GM12878 (cell line): ENCODE measurements at regions not wholly inside any gene's neighbourhood (a gene's known extent, or its start where the extent isn't known, plus 50 kb on each side); places are given as distances from the start of the nearest gene placed in this dataset.

Experiments used
- ATAC-seq: fragments of 200-7000 bp; cut with Tn5 transposase; 3 replicates; pipeline ENCODE4 v1.9.1; 2020; ENCODE audit warnings: mild to moderate bottlenecking, moderate library complexity
- BruUV-seq: library from RNA; stranded (reverse); fragments of 400-500 nt; replicated peaks from 2 replicates; lab custom pipeline; 2021; lab: Mats Ljungman, UMichigan
- CTCF ChIA-PET: fragments of 300-600 bp; sonication (Branson Sonifier 250); formaldehyde crosslinking; extraction: SDS; loops from one replicate; lab custom pipeline; 2021; ENCODE audit warnings: inconsistent platforms; lab: Yijun Ruan, JAX
- POLR2A ChIA-PET: fragments of 350-600 bp; formaldehyde crosslinking; extraction: SDS; loops from one replicate; lab custom pipeline; 2021; ENCODE audit warnings: inconsistent platforms; lab: Charles Lee
- RAD21 ChIA-PET: fragments of 300-600 bp; sonication (Branson Sonifier 250); formaldehyde crosslinking; loops from one replicate; lab custom pipeline; 2023; ENCODE audit warnings: antibody characterized with exemption; ENCODE audit not compliant: unreplicated experiment; lab: Charles Lee
- SMC1A ChIA-PET: fragments of 300-600 bp; sonication (Branson Sonifier 250); formaldehyde crosslinking; loops from one replicate; lab custom pipeline; 2023; ENCODE audit not compliant: unreplicated experiment, uncharacterized antibody; lab: Charles Lee
- DNase-seq: peaks from one replicate; pipeline ENCODE4 v3.0.0-alpha.2; 2011; ENCODE audit warnings: low read depth, low spot score
- FAIRE-seq: peaks from 3 replicates; lab custom pipeline; 2011; peaks lifted over from hg19 to GRCh38; lab: Jason Lieb, UNC
- H2AFZ ChIP-seq: 2 replicates; pipeline ENCODE4 v1.6.0; 2011; ENCODE audit warnings: low read depth, low read length, control low read depth; ENCODE audit not compliant: control insufficient read depth
- H3K27ac ChIP-seq: 2 replicates; pipeline ENCODE4 v1.5.1; 2011; ENCODE audit warnings: control low read depth; ENCODE audit not compliant: control insufficient read depth, insufficient read depth
- H3K27me3 ChIP-seq, 2 experiments: replicated peaks in 1 of 2; 2 replicates each; pipeline versions ENCODE4 v1.6.0 to v1.6.1; 2011; ENCODE audit warnings: low read length in 1 of 2; ENCODE audit not compliant: control insufficient read depth in 2 of 2, insufficient read depth in 2 of 2
- H3K36me3 ChIP-seq, 2 experiments: 2 replicates each; pipeline ENCODE4 v1.5.1; 2011; ENCODE audit warnings: low read length in 1 of 2; ENCODE audit not compliant: control insufficient read depth in 2 of 2, insufficient read depth in 2 of 2
- H3K4me1 ChIP-seq: 2 replicates; pipeline ENCODE4 v1.6.1; 2011; ENCODE audit warnings: mild to moderate bottlenecking, low read length, moderate library complexity, mixed read lengths; ENCODE audit not compliant: control insufficient read depth, insufficient read depth
- H3K4me2 ChIP-seq: 2 replicates; pipeline ENCODE4 v1.6.0; 2011; ENCODE audit warnings: control low read depth; ENCODE audit not compliant: control insufficient read depth, insufficient read depth
- H3K4me3 ChIP-seq: fragments of 200-600 bp; sonication (generic); 2 replicates; pipeline ENCODE4 v1.5.1; 2016
- H3K79me2 ChIP-seq: 2 replicates; pipeline ENCODE4 v1.6.0; 2011; ENCODE audit warnings: low read length; ENCODE audit not compliant: control insufficient read depth, insufficient read depth
- H3K9ac ChIP-seq: 2 replicates; pipeline ENCODE4 v1.8.0; 2011; ENCODE audit warnings: low read length, control low read depth, mixed read lengths; ENCODE audit not compliant: control insufficient read depth, insufficient read depth
- H3K9me3 ChIP-seq: replicated peaks from 3 replicates; pipeline ENCODE4 v1.5.1; 2011; ENCODE audit warnings: mild to moderate bottlenecking, low read length; ENCODE audit not compliant: control insufficient read depth, insufficient read depth
- H4K20me1 ChIP-seq: 2 replicates; pipeline ENCODE4 v1.6.0; 2011; ENCODE audit not compliant: control insufficient read depth, insufficient read depth
- ASH2L ChIP-seq: fragments of 300-600, 200-600 bp; sonication (generic); IDR thresholded peaks from 2 replicates; pipeline ENCODE4 v1.6.1; 2017; ENCODE audit warnings: low read depth, mild to moderate bottlenecking, borderline replicate concordance
- EGR1 ChIP-seq, 2 experiments: IDR thresholded peaks; 1 replicate in 1 of 2; 2 replicates in 1 of 2; pipeline ENCODE4 v1.6.1; 2011 to 2012; ENCODE audit warnings: low read depth in 2 of 2, low read length in 2 of 2, borderline replicate concordance in 1 of 2, mild to moderate bottlenecking in 1 of 2, moderate library complexity in 1 of 2
- HDAC6 ChIP-seq: fragments of 200-600 bp; sonication (generic); IDR thresholded peaks from one replicate; pipeline ENCODE4 v1.8.0; 2017; ENCODE audit warnings: antibody characterized with exemption; ENCODE audit not compliant: unreplicated experiment
- HDGF ChIP-seq: fragments of 450-650 bp; IDR thresholded peaks from 2 replicates; pipeline ENCODE4 v1.6.1; 2016; ENCODE audit warnings: antibody characterized with exemption
- IKZF1 ChIP-seq: fragments of 450-650 bp; conservative IDR thresholded peaks from 2 replicates; pipeline ENCODE4 v1.6.1; 2017; ENCODE audit warnings: antibody characterized with exemption, mild to moderate bottlenecking
- MYC ChIP-seq: IDR thresholded peaks from 2 replicates; pipeline ENCODE4 v1.6.1; 2011; ENCODE audit warnings: mild to moderate bottlenecking, low read length, moderate library complexity, inconsistent platforms; ENCODE audit not compliant: insufficient read depth, insufficient replicate concordance, insufficient read length, severe bottlenecking
- RB1 ChIP-seq: fragments of 450-650 bp; formaldehyde crosslinking; IDR thresholded peaks from 2 replicates; pipeline ENCODE4 v1.6.1; 2017; ENCODE audit warnings: mild to moderate bottlenecking, borderline replicate concordance
- SMARCA5 ChIP-seq: fragments of 450-650 bp; IDR thresholded peaks from 2 replicates; pipeline ENCODE4 v1.6.1; 2017; ENCODE audit warnings: mild to moderate bottlenecking
- SRF ChIP-seq, 2 experiments: IDR thresholded peaks; 2 replicates each; pipeline ENCODE4 v1.6.1; 2011; ENCODE audit warnings: low read depth in 2 of 2, low read length in 2 of 2, mild to moderate bottlenecking in 1 of 2, moderate library complexity in 1 of 2
- STAT1 ChIP-seq: fragments of 450-650 bp; conservative IDR thresholded peaks from 2 replicates; pipeline ENCODE4 v1.6.1; 2014; ENCODE audit warnings: antibody characterized with exemption, mild to moderate bottlenecking
- YBX1 ChIP-seq: fragments of 450-650 bp; IDR thresholded peaks from 2 replicates; pipeline ENCODE4 v1.6.1; 2016; ENCODE audit warnings: antibody characterized with exemption
- YY1 ChIP-seq: IDR thresholded peaks from 2 replicates; pipeline ENCODE4 v1.6.1; 2011; ENCODE audit warnings: low read depth, mild to moderate bottlenecking, low read length
- ZNF217 ChIP-seq: fragments of 450-650 bp; IDR thresholded peaks from 2 replicates; pipeline ENCODE4 v1.6.1; 2017; ENCODE audit warnings: antibody characterized with exemption, mild to moderate bottlenecking
- ZNF384 ChIP-seq: IDR thresholded peaks from 2 replicates; pipeline ENCODE4 v1.6.1; 2012; ENCODE audit warnings: low read depth, mild to moderate bottlenecking, low read length, improper control_type of control experiment, borderline replicate concordance
- ZSCAN29 ChIP-seq: fragments of 450-650 bp; IDR thresholded peaks from 2 replicates; pipeline ENCODE4 v1.6.1; 2017; ENCODE audit warnings: mild to moderate bottlenecking, moderate library complexity
- WGBS: methylation state at CpG from one replicate; pipeline ENCODE4 v1.1.6; 2016; ENCODE audit warnings: low lambda C conversion rate; ENCODE audit not compliant: insufficient replicate concordance, insufficient coverage; ENCODE audit errors: missing lambda C conversion rate; 5-methylcytosine and 5-hydroxymethylcytosine counted together
- in situ Hi-C: fragments of 300-500 bp; cut with MboI; formaldehyde crosslinking; loops from 9 replicates; pipeline ENCODE4 v1.14.3; 2018; ENCODE audit warnings: mixed read lengths
- intact Hi-C: fragments of 100-400 bp; cut with micrococcal nuclease; formaldehyde crosslinking; loops from one replicate; pipeline ENCODE4 v1.14.2; 2022; ENCODE audit not compliant: unreplicated experiment
- TF ChIP-seq, protein P1 (sequence below): IDR thresholded peaks from 2 replicates; pipeline ENCODE4 v1.6.1; 2011; ENCODE audit warnings: borderline replicate concordance, low read depth, mild to moderate bottlenecking, moderate library complexity, low read length; ENCODE audit not compliant: insufficient read depth, poor library complexity, severe bottlenecking
- TF ChIP-seq, protein P2 (sequence below): IDR thresholded peaks from 2 replicates; pipeline ENCODE4 v1.6.1; 2011; ENCODE audit warnings: borderline replicate concordance, low read depth, mild to moderate bottlenecking, moderate library complexity, mixed read lengths, low read length; ENCODE audit not compliant: insufficient read depth; ENCODE audit errors: extremely low read length

DNA sequence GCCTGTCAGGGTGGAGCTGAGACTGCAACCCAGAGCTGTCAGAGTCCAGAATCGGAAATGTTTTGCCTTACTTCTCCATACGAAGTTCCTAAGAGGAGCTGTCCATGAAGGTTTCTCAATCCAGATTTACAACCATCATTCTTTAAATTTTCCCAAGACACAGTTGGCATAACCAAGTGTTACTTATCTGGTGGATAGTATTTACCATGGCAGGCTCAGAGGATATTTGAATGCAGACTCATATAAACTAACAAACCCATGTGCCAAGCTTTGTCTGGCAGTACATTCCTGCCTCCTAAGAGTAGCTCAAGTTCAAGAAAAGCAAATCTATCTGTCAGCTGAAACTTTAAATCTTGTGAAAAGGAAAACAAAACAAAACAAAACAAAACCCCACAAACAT lies 267.9 kb downstream of the ZNF326 start:
- CTCF ChIA-PET: interaction anchor here (0.5 to 2.2 kb wide), 4 partner anchors 15 to 1171 kb away, joined by 3 to 9 read pairs (median 6); no protein-coding TSS in a partner anchor
- SMC1A ChIA-PET: interaction anchor here (0.6 to 1.9 kb wide), 5 partner anchors 9 to 459 kb away, joined by 3 to 8 read pairs (median 6); no protein-coding TSS in a partner anchor
- Histone ChIP-seq H3K27me3 (no peaks in the 10 kb centered on the region; a peak in 1 of 4 replicates), H3K27ac (no peak overlapping the region), H3K9me3 (no peaks in the 10 kb centered on the region), H2AFZ (no peak overlapping the region)
- no peak for FAIRE-seq
- 3% methylated on average over 2 of the region's 2 CpGs for WGBS
- TF ChIP-seq EGR1 (IDR thresholded peaks at IDR 0.05; ENCODE audit: borderline replicate concordance in 1 of 2, low read depth in 2 of 2, low read length in 2 of 2) (no peak), SMARCA5 (no peak), RB1 (no peak), ZNF384 (no peak), SRF (IDR thresholded peaks at IDR 0.05; ENCODE audit: low read depth in 2 of 2, low read length in 2 of 2) (no peak), ASH2L (no peak), YY1 (no peak), STAT1 (no peak), HDGF (no peak), ZSCAN29 (no peak), YBX1 (no peak), MYC (no peak), IKZF1 (no peak), HDAC6 (no peak), ZNF217 (no peak)
- TF ChIP-seq, protein P1, sequence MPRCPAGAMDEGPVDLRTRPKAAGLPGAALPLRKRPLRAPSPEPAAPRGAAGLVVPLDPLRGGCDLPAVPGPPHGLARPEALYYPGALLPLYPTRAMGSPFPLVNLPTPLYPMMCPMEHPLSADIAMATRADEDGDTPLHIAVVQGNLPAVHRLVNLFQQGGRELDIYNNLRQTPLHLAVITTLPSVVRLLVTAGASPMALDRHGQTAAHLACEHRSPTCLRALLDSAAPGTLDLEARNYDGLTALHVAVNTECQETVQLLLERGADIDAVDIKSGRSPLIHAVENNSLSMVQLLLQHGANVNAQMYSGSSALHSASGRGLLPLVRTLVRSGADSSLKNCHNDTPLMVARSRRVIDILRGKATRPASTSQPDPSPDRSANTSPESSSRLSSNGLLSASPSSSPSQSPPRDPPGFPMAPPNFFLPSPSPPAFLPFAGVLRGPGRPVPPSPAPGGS: no peak
- TF ChIP-seq, protein P2, sequence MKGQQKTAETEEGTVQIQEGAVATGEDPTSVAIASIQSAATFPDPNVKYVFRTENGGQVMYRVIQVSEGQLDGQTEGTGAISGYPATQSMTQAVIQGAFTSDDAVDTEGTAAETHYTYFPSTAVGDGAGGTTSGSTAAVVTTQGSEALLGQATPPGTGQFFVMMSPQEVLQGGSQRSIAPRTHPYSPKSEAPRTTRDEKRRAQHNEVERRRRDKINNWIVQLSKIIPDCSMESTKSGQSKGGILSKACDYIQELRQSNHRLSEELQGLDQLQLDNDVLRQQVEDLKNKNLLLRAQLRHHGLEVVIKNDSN: no peak
- TF ChIP-seq, all 136 proteins: peak for 0
- H3K79me2 ChIP-seq: no peaks in the 10 kb centered on the region
- H3K9ac ChIP-seq: no peak overlapping the region
- H3K36me3 ChIP-seq: no peaks in the 10 kb centered on the region
- no peaks in the 10 kb centered on the region for H4K20me1 ChIP-seq
- BruUV-seq: no TSS peak
- H3K4me2 ChIP-seq: no peak overlapping the region
- in situ Hi-C loops (no loop called here), intact Hi-C loops (no loop called here)
- DNase-seq: no peak
- ATAC-seq: no peak
- no peak overlapping the region for H3K4me3 ChIP-seq
- RAD21 ChIA-PET: no interaction called here
- H3K4me1 ChIP-seq: no peaks in the 10 kb centered on the region
- POLR2A ChIA-PET: no interaction called here
